NT2/D1 (cell line): ENCODE measurements at regions not wholly inside any gene's neighbourhood (a gene's known extent, or its start where the extent isn't known, plus 50 kb on each side); places are given as distances from the start of the nearest gene placed in this dataset.

Experiments
- SUZ12 ChIP-seq: IDR thresholded peaks from 2 replicates; pipeline ENCODE4 v1.6.1; 2011; ENCODE audit not compliant: insufficient read length, insufficient read depth; ENCODE audit errors: extremely low read depth
- YY1 ChIP-seq: IDR thresholded peaks from 2 replicates; pipeline ENCODE4 v1.6.1; 2011; ENCODE audit not compliant: insufficient read length, insufficient read depth
- ZNF274 ChIP-seq: IDR thresholded peaks from 2 replicates; pipeline ENCODE4 v1.6.1; 2011; ENCODE audit warnings: mild to moderate bottlenecking, low read depth, low read length

DNA sequence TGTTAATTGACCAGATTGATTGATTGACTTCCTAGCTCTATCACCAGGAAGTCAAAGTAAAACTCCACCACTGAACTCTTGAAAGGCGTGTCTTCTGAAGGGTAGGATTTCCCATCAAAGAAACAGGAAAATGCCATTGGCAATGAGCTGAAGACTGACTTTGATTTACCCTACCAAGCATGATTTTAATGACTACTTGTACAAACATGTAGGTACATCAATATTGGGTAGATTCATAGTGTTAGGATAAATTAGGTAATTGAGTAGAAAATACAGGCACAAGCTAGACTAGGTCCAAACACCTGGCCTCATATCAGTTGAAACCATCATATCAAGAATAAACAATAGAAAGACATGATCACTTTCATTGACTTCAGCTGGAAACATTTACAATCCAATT lies 53.2 kb upstream of the ATXN3L start:
- TF ChIP-seq YY1 (no peak), ZNF274 (no peak), SUZ12 (no peak)
